Lower lobe of right lung (tissue), 2 donors: ENCODE measurements at regions not wholly inside any gene's neighbourhood (a gene's known extent, or its start where the extent isn't known, plus 50 kb on each side); places are given as distances from the start of the nearest gene placed in this dataset.

Source experiments
- ATAC-seq, 2 donors: fragments of 200-7000 bp; cut with Tn5 transposase; one replicate each; pipeline ENCODE4 v1.9.1; 2020 to 2022; ENCODE audit warnings: mild to moderate bottlenecking in 2 of 2, moderate library complexity in 2 of 2
- DNase-seq: peaks from one replicate; pipeline ENCODE4 v3.0.0-alpha.2; 2020
- H3K27ac ChIP-seq: fragments of 200-600 bp; one replicate; pipeline ENCODE4 v1.8.0; 2022
- H3K27me3 ChIP-seq: fragments of 200-600 bp; one replicate; pipeline ENCODE4 v1.8.0; 2022; ENCODE audit warnings: low read depth
- H3K36me3 ChIP-seq: fragments of 200-600 bp; one replicate; pipeline ENCODE4 v1.8.0; 2022; ENCODE audit warnings: mild to moderate bottlenecking
- H3K4me1 ChIP-seq: fragments of 200-600 bp; one replicate; pipeline ENCODE4 v1.8.0; 2022
- H3K4me3 ChIP-seq: fragments of 200-600 bp; one replicate; pipeline ENCODE4 v1.8.0; 2022; ENCODE audit warnings: mild to moderate bottlenecking
- H3K9me3 ChIP-seq: fragments of 200-600 bp; one replicate; pipeline ENCODE4 v1.8.0; 2022
- intact Hi-C: fragments of 100-400 bp; cut with DNase I; formaldehyde crosslinking; loops from one replicate; pipeline ENCODE4 v1.11.0; 2022
- TF ChIP-seq, protein P1 (sequence below): fragments of 200-600 bp; IDR thresholded peaks from one replicate; pipeline ENCODE4 v1.8.0; 2022; ENCODE audit warnings: antibody characterized with exemption, mild to moderate bottlenecking
- donor health status: DM: no; HTN: yes; CAD: no; lungs with severe emphysema.

DNA sequence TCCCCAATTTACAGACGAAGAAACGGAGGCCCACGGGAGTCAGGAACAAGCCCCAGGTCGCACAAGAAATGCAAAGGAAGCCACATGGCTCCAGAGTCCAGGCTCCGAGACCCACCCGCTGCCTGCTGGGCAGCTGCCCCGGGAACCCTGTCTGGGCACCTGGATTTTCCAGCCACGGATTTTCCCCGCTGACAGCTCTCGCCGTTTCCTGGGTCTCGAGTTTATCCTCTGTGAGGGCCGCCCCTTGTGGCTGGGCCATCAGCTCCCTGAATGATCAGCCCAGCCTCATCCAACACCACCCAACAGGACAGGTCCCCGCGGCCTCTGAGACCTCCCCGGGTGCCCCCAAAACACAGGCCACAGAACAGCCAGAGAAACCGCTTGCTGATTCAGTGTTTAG, 189.7 kb downstream of the BRD1 start:
- Histone ChIP-seq H3K27me3 (no peaks in the 10 kb centered on the region), H3K4me3 (no peak overlapping the region), H3K4me1 (peaks cover 12% of the 10 kb centered on the region), H3K9me3 (no peaks in the 10 kb centered on the region), H3K27ac (no peak overlapping the region), H3K36me3 (no peaks in the 10 kb centered on the region)
- DNase-seq (no peak), ATAC-seq (no peak)
- intact Hi-C loops: no loop called here
- TF ChIP-seq, protein P1, sequence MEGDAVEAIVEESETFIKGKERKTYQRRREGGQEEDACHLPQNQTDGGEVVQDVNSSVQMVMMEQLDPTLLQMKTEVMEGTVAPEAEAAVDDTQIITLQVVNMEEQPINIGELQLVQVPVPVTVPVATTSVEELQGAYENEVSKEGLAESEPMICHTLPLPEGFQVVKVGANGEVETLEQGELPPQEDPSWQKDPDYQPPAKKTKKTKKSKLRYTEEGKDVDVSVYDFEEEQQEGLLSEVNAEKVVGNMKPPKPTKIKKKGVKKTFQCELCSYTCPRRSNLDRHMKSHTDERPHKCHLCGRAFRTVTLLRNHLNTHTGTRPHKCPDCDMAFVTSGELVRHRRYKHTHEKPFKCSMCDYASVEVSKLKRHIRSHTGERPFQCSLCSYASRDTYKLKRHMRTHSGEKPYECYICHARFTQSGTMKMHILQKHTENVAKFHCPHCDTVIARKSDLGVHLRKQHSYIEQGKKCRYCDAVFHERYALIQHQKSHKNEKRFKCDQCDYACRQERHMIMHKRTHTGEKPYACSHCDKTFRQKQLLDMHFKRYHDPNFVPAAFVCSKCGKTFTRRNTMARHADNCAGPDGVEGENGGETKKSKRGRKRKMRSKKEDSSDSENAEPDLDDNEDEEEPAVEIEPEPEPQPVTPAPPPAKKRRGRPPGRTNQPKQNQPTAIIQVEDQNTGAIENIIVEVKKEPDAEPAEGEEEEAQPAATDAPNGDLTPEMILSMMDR: no peak

DNA sequence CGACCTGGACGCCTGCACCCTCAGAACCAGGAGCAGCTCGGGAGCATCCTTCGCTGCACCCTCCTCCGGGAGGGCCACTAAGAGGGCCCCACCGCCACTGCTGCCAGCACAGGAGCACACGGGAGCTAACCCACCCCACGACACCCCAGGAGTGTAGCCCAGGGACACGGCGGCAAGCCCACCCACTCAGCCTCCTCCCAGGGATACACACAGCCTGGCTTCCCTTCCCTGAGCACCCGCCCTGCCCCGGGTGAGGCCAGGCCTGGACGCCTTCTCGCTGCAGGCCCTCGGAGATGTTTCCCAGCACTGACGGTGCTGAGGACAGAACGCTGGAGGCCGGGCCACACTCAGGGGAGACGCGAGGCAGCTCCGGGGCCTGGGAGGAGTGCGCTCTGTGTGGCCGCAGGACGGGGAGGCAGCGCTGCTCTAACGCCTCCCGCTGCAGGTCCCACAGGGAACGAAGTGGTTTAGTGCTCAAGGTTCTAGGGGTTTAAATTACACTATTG, 190.4 kb downstream of the BRD1 start:
- no peaks in the 10 kb centered on the region for H3K27me3 ChIP-seq
- H3K9me3 ChIP-seq: no peaks in the 10 kb centered on the region
- H3K27ac ChIP-seq: no peak overlapping the region
- no peak for ATAC-seq
- H3K36me3 ChIP-seq: no peaks in the 10 kb centered on the region
- TF ChIP-seq, protein P1: no peak
- DNase-seq: no peak
- no peak overlapping the region for H3K4me3 ChIP-seq
- intact Hi-C loops: no loop called here
- H3K4me1 ChIP-seq: peaks cover 12% of the 10 kb centered on the region

DNA sequence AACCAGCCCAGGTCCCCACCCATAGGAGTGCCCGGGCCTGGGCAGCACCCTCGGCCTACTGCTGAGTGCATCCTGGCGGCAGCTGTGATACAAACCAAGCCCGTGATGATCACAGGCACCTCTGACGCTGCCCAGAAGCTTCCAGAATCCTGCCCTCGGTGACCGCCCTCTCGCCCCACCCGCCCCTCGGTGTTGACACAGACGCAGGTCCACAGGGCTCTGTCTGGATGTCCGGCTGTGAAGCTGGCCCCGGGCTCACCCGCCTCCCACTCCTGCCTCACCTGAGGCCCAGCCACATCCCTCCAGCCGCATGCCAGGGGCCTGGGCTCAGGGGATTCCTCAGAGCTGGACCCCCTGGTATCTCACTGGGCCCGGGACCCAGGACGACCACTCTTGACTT, 191.0 kb downstream of the BRD1 start:
- ATAC-seq: no peak
- H3K36me3 ChIP-seq: no peaks in the 10 kb centered on the region
- TF ChIP-seq, protein P1: no peak
- intact Hi-C loops: no loop called here
- H3K4me1 ChIP-seq: peaks cover 11% of the 10 kb centered on the region
- H3K4me3 ChIP-seq: no peak overlapping the region
- H3K9me3 ChIP-seq: no peaks in the 10 kb centered on the region
- H3K27ac ChIP-seq: no peak overlapping the region
- H3K27me3 ChIP-seq: no peaks in the 10 kb centered on the region
- no peak for DNase-seq

DNA sequence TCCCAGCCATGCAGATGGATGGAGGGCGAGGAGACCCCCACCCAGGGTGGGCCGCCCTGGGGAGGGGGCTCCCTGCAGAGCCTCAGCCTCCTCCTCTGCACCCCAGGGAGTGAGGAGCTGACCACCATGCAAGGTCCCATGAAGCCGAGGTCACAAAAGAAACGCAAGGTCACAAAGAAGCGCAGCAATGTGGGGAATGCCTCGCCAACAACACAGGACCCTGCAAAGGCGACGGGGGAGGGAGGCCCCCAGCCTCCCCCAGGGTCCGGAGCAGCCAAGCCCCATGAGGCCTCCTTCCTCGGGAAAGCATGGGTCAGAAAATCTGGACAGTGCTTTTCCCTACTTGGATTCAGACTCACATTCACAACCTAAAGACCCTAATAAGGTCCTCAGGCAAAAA, 191.5 kb downstream of the BRD1 start:
- no peak for ATAC-seq

DNA sequence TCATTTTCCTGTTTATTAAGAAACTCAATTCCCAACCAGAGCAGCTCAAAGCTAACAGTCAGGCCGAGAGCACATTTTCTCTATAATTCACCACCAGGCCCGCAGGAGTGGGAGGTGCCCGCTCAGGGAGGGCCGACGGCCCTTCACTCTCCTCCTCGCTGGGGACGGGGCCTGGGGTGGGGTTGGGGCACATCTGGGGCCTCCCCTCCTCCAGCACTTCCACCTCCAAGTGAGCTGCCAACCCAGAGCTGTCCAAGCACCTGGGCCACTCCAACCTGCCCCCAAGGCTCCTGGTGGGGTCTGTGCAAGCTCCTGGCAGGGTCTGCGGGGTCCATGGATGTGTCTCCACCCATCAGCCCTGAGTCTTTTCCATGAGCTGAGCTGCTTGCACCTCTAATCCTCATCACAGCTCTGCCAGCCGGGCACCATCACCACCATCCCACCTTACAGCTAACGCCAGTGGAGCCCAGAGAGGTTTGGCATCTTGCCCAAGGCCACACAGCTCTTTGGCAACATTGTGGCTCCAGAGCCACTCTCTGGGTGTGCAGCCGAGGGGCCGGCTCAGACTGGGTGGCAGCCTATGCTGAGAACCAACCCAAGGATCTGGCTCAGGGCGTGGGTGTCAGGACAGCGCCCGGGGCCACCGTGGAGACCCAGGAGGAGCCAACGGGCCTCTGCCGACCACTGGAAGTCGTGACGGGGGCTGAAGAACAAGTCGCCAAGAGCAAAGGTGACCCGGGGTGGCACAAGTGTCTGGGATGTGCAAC, 193.5 kb downstream of the BRD1 start:
- Histone ChIP-seq H3K4me3 (no peak overlapping the region), H3K27me3 (no peaks in the 10 kb centered on the region), H3K36me3 (no peaks in the 10 kb centered on the region), H3K9me3 (no peaks in the 10 kb centered on the region), H3K4me1 (peaks cover 11% of the 10 kb centered on the region), H3K27ac (no peak overlapping the region)
- intact Hi-C loops: no loop called here
- DNase-seq (peak; percentile 34), ATAC-seq (no peak)
- TF ChIP-seq, protein P1: no peak

More for the DNA sequence above, 191.5 kb downstream of the BRD1 start:
- Histone ChIP-seq H3K9me3 (no peaks in the 10 kb centered on the region), H3K4me1 (peaks cover 11% of the 10 kb centered on the region), H3K27ac (no peak overlapping the region), H3K36me3 (no peaks in the 10 kb centered on the region), H3K27me3 (no peaks in the 10 kb centered on the region), H3K4me3 (no peak overlapping the region)
- no peak for DNase-seq
- intact Hi-C loops: no loop called here
- TF ChIP-seq, protein P1: no peak
